SK-N-SH (cell line): ENCODE measurements at regions not wholly inside any gene's neighbourhood (a gene's known extent, or its start where the extent isn't known, plus 50 kb on each side); places are given as distances from the start of the nearest gene placed in this dataset.
A peak's percentile ranks its signal among the peaks of the same experiment; 100 is the strongest.

ENCODE experiments used
- CTCF ChIA-PET: fragments of 300-600, 350-600 bp; formaldehyde crosslinking; extraction: SDS; loops from one replicate; lab custom pipeline; 2021; lab: Yijun Ruan, JAX
- POLR2A ChIA-PET: fragments of 350-600 bp; sonication (Branson Sonifier 250); formaldehyde crosslinking; extraction: SDS; loops from one replicate; lab custom pipeline; 2020; ENCODE audit warnings: antibody characterized with exemption, inconsistent platforms; lab: Yijun Ruan, JAX
- DNase-seq: peaks from one replicate; pipeline ENCODE4 v3.0.0; 2012
- H2AFZ ChIP-seq: fragments of 200-600 bp; sonication (generic); 2 replicates; pipeline ENCODE4 v1.8.1; 2016; ENCODE audit warnings: antibody characterized with exemption, mild to moderate bottlenecking, low read depth
- H3F3A ChIP-seq: fragments of 200-600 bp; sonication (generic); replicated peaks from 2 replicates; pipeline ENCODE3; 2016; ENCODE audit warnings: antibody characterized with exemption, mild to moderate bottlenecking; ENCODE audit not compliant: insufficient read depth
- H3K27ac ChIP-seq, 2 experiments: fragments of 200-500 bp in 1 of 2; fragments of 200-600 bp in 1 of 2; sonication (Bioruptor generic) in 1 of 2; sonication (generic), shearing (Covaris generic) in 1 of 2; 2 replicates each; pipeline versions ENCODE4 v1.5.1 to v1.6.1; 2014 to 2016; ENCODE audit warnings: low read depth in 2 of 2, inconsistent platforms in 1 of 2, low read length in 1 of 2, mild to moderate bottlenecking in 1 of 2, mixed read lengths in 1 of 2
- H3K27me3 ChIP-seq: fragments of 200-600 bp; sonication (generic), shearing (Covaris generic); 2 replicates; pipeline ENCODE4 v1.6.1; 2016; ENCODE audit warnings: mixed run types; ENCODE audit not compliant: insufficient read depth
- H3K36me3 ChIP-seq, 2 experiments: fragments of 200-500 bp in 1 of 2; fragments of 200-600 bp in 1 of 2; sonication (Bioruptor generic) in 1 of 2; sonication (generic) in 1 of 2; replicated peaks in 1 of 2; 2 replicates each; pipeline versions ENCODE3 to v1.5.1; 2014 to 2016; ENCODE audit warnings: low read length in 1 of 2, mild to moderate bottlenecking in 1 of 2; ENCODE audit not compliant: insufficient read depth in 2 of 2, control insufficient read depth in 1 of 2
- H3K4me1 ChIP-seq, 2 experiments: fragments of 200-500 bp in 1 of 2; fragments of 200-600 bp in 1 of 2; sonication (Bioruptor generic) in 1 of 2; sonication (generic), shearing (Covaris generic) in 1 of 2; 2 replicates each; pipeline versions ENCODE4 v1.5.1 to v1.6.1; 2014 to 2016; ENCODE audit warnings: low read depth in 1 of 2, low read length in 1 of 2, mixed run types in 1 of 2; ENCODE audit not compliant: insufficient read depth in 2 of 2, control insufficient read depth in 1 of 2
- H3K4me2 ChIP-seq: fragments of 200-600 bp; sonication (generic), shearing (Covaris generic); 2 replicates; pipeline ENCODE4 v1.6.1; 2017; ENCODE audit warnings: mixed run types
- H3K4me3 ChIP-seq, 2 experiments: fragments of 200-500 bp in 1 of 2; fragments of 200-600 bp in 1 of 2; sonication (Bioruptor generic) in 1 of 2; sonication (generic), shearing (Covaris generic) in 1 of 2; 2 replicates each; pipeline versions ENCODE4 v1.5.1 to v1.8.1; 2014 to 2016; ENCODE audit warnings: low read depth in 2 of 2, inconsistent platforms in 1 of 2, low read length in 1 of 2, mild to moderate bottlenecking in 1 of 2, mixed read lengths in 1 of 2, moderate library complexity in 1 of 2
- H3K79me2 ChIP-seq: fragments of 200-600 bp; sonication (generic); 2 replicates; pipeline ENCODE4 v1.8.1; 2017; ENCODE audit warnings: mild to moderate bottlenecking; ENCODE audit not compliant: insufficient read depth
- H3K9ac ChIP-seq: fragments of 200-600 bp; sonication (generic); 2 replicates; pipeline ENCODE4 v1.6.1; 2017; ENCODE audit warnings: mixed run types
- H3K9me2 ChIP-seq: fragments of 200-600 bp; sonication (generic); 2 replicates; pipeline ENCODE4 v1.6.1; 2017; ENCODE audit warnings: mixed run types
- H3K9me3 ChIP-seq: fragments of 200-600 bp; sonication (generic); 2 replicates; pipeline ENCODE4 v1.6.1; 2017; ENCODE audit warnings: mixed run types, mild to moderate bottlenecking, moderate library complexity
- H4K20me1 ChIP-seq: fragments of 200-600 bp; sonication (generic); 2 replicates; pipeline ENCODE4 v1.6.1; 2017; ENCODE audit warnings: mild to moderate bottlenecking, mixed run types; ENCODE audit not compliant: insufficient read depth
- CHD2 ChIP-seq: fragments of 150-350 bp; IDR thresholded peaks from 2 replicates; pipeline ENCODE4 v1.6.1; 2018; ENCODE audit warnings: low read length; ENCODE audit not compliant: partially characterized antibody
- EP300 ChIP-seq, 2 experiments: IDR thresholded peaks; 2 replicates each; pipeline versions ENCODE4 v1.4.0 to v1.6.1; 2012; ENCODE audit warnings: borderline replicate concordance in 1 of 2, low read depth in 1 of 2, low read length in 1 of 2
- EZH2phosphoT487 ChIP-seq: fragments of 200-600 bp; sonication (generic); IDR thresholded peaks from 2 replicates; pipeline ENCODE4 v1.6.1; 2017; ENCODE audit warnings: low read depth, mixed run types, mild to moderate bottlenecking, antibody characterized with exemption, moderate library complexity, borderline replicate concordance
- FOSL2 ChIP-seq: IDR thresholded peaks from 2 replicates; pipeline ENCODE4 v1.4.0; 2012; ENCODE audit warnings: low read depth, mild to moderate bottlenecking, moderate library complexity, borderline replicate concordance
- FOXJ3 ChIP-seq: sonication (generic); formaldehyde crosslinking; IDR thresholded peaks from 2 replicates; pipeline ENCODE4 v1.5.1; 2020; ENCODE audit warnings: mild to moderate bottlenecking, missing genetic modification reagents
- FOXM1 ChIP-seq: IDR thresholded peaks from 2 replicates; pipeline ENCODE4 v1.4.0; 2012; ENCODE audit warnings: low read depth, mild to moderate bottlenecking
- GATA2 ChIP-seq: sonication (generic); formaldehyde crosslinking; IDR thresholded peaks from 2 replicates; pipeline ENCODE4 v1.5.0; 2020; ENCODE audit warnings: mild to moderate bottlenecking, missing genetic modification reagents
- JUND ChIP-seq: IDR thresholded peaks from 2 replicates; pipeline ENCODE4 v1.4.0; 2012
- MEF2A ChIP-seq: IDR thresholded peaks from 2 replicates; pipeline ENCODE4 v1.4.0; 2012; ENCODE audit warnings: low read depth, borderline replicate concordance
- NFIC ChIP-seq: IDR thresholded peaks from 2 replicates; pipeline ENCODE4 v1.4.0; 2012; ENCODE audit warnings: borderline replicate concordance
- RCOR1 ChIP-seq: fragments of 150-350 bp; IDR thresholded peaks from 2 replicates; pipeline ENCODE4 v1.6.1; 2017; ENCODE audit warnings: antibody characterized with exemption, low read length
- RFX5 ChIP-seq: IDR thresholded peaks from 2 replicates; pipeline ENCODE4 v1.6.1; 2012; ENCODE audit warnings: mild to moderate bottlenecking, improper control_type of control experiment, low read length
- TAF1 ChIP-seq: IDR thresholded peaks from 2 replicates; pipeline ENCODE4 v1.6.1; 2012; ENCODE audit warnings: low read depth, mild to moderate bottlenecking, low read length, moderate library complexity, borderline replicate concordance
- TCF12 ChIP-seq: IDR thresholded peaks from 2 replicates; pipeline ENCODE4 v1.4.0; 2012
- TEAD4 ChIP-seq: IDR thresholded peaks from 2 replicates; pipeline ENCODE4 v1.4.0; 2012; ENCODE audit warnings: mild to moderate bottlenecking, borderline replicate concordance; ENCODE audit not compliant: insufficient read depth
- YY1 ChIP-seq: IDR thresholded peaks from 2 replicates; pipeline ENCODE4 v1.4.0; 2012; ENCODE audit warnings: low read depth, mild to moderate bottlenecking
- WGBS: methylation state at CpG from one replicate; pipeline ENCODE4 v1.1.6; 2017; ENCODE audit warnings: low lambda C conversion rate; 5-methylcytosine and 5-hydroxymethylcytosine counted together
- TF ChIP-seq, protein P1 (sequence below): IDR thresholded peaks from 2 replicates; pipeline ENCODE4 v1.4.0; 2012; ENCODE audit warnings: low read depth, borderline replicate concordance
- TF ChIP-seq, protein P2 (sequence below): fragments of 150-350 bp; IDR thresholded peaks from 2 replicates; pipeline ENCODE4 v1.6.1; 2017; ENCODE audit warnings: antibody characterized with exemption, low read length, low read depth, borderline replicate concordance
- TF ChIP-seq, protein P3 (sequence below): fragments of 150-350 bp; IDR thresholded peaks from 2 replicates; pipeline ENCODE4 v1.6.1; 2016; ENCODE audit warnings: mild to moderate bottlenecking, low read depth, low read length
- TF ChIP-seq, protein P4 (sequence below): IDR thresholded peaks from 2 replicates; pipeline ENCODE4 v1.4.0; 2012; ENCODE audit warnings: low read depth, borderline replicate concordance

DNA sequence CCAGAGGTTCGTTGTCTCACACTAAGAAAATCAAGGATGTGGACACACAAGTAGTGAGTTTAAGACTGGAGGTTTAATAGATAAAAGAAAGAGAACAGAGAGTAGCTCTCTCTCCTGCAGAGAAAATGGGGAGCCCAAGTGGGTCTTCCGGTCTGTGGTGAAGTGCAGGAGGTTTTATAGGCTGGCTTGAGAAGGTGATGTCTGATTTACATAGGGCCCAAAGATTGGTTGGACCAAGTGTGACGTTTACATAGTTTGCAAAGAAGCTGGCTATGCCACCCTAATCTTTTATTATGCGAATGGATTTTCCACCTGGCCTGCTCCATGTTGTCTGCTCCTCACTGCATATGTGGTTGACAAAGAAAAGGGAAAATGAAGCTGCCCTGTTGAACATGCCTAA lies 430.4 kb upstream of the TRIB2 start:
- Histone ChIP-seq H2AFZ (no peak overlapping the region), H3K27me3 (no peaks in the 10 kb centered on the region), H3K36me3 (no peaks in the 10 kb centered on the region), H3K4me2 (0 out of 2 replicates have a peak overlapping the region, but pooled peaks have one; percentile 32), H3K79me2 (no peaks in the 10 kb centered on the region), H3K9ac (no peak overlapping the region), H3K9me2 (no peaks in the 10 kb centered on the region), H3K4me1 (peaks cover 3 to 21% of the 10 kb centered on the region in 2 experiments), H3K4me3 (no peak overlapping the region), H3K9me3 (no peaks in the 10 kb centered on the region), H3F3A (no peaks in the 10 kb centered on the region), H3K27ac (peak overlapping the region in 1 of 2 experiments; percentile 62; a peak in 2 of 4 replicates), H4K20me1 (no peaks in the 10 kb centered on the region)
- TF ChIP-seq JUND (no peak), RFX5 (no peak), TCF12 (no peak), FOSL2 (no peak), FOXM1 (no peak), TEAD4 (no peak), EP300 (IDR thresholded peaks at IDR 0.05; ENCODE audit: borderline replicate concordance in 1 of 2, low read depth in 1 of 2, low read length in 1 of 2) (no peak), NFIC (no peak), MEF2A (no peak), YY1 (no peak), FOXJ3 (CRISPR knock-in tag) (no peak), CHD2 (no peak), EZH2phosphoT487 (no peak), GATA2 (CRISPR knock-in tag) (no peak), RCOR1 (no peak), TAF1 (no peak)
- TF ChIP-seq, protein P1, sequence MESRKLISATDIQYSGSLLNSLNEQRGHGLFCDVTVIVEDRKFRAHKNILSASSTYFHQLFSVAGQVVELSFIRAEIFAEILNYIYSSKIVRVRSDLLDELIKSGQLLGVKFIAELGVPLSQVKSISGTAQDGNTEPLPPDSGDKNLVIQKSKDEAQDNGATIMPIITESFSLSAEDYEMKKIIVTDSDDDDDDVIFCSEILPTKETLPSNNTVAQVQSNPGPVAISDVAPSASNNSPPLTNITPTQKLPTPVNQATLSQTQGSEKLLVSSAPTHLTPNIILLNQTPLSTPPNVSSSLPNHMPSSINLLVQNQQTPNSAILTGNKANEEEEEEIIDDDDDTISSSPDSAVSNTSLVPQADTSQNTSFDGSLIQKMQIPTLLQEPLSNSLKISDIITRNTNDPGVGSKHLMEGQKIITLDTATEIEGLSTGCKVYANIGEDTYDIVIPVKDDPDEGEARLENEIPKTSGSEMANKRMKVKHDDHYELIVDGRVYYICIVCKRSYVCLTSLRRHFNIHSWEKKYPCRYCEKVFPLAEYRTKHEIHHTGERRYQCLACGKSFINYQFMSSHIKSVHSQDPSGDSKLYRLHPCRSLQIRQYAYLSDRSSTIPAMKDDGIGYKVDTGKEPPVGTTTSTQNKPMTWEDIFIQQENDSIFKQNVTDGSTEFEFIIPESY: no peak
- TF ChIP-seq, protein P2, sequence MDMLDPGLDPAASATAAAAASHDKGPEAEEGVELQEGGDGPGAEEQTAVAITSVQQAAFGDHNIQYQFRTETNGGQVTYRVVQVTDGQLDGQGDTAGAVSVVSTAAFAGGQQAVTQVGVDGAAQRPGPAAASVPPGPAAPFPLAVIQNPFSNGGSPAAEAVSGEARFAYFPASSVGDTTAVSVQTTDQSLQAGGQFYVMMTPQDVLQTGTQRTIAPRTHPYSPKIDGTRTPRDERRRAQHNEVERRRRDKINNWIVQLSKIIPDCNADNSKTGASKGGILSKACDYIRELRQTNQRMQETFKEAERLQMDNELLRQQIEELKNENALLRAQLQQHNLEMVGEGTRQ: no peak
- TF ChIP-seq, protein P3, sequence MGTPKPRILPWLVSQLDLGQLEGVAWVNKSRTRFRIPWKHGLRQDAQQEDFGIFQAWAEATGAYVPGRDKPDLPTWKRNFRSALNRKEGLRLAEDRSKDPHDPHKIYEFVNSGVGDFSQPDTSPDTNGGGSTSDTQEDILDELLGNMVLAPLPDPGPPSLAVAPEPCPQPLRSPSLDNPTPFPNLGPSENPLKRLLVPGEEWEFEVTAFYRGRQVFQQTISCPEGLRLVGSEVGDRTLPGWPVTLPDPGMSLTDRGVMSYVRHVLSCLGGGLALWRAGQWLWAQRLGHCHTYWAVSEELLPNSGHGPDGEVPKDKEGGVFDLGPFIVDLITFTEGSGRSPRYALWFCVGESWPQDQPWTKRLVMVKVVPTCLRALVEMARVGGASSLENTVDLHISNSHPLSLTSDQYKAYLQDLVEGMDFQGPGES: no peak
- TF ChIP-seq, protein P4, sequence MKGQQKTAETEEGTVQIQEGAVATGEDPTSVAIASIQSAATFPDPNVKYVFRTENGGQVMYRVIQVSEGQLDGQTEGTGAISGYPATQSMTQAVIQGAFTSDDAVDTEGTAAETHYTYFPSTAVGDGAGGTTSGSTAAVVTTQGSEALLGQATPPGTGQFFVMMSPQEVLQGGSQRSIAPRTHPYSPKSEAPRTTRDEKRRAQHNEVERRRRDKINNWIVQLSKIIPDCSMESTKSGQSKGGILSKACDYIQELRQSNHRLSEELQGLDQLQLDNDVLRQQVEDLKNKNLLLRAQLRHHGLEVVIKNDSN: no peak
- CTCF ChIA-PET: interaction anchor here (0.8 to 1.1 kb wide), 3 partner anchors 8 to 10 kb away, joined by 3 to 4 read pairs (median 3); no protein-coding TSS in a partner anchor
- 86% methylated on average over 4 of the region's 4 CpGs for WGBS
- POLR2A ChIA-PET: no interaction called here
- DNase-seq: no peak
